IMR-90 (cell line): ENCODE measurements at regions not wholly inside any gene's neighbourhood (a gene's known extent, or its start where the extent isn't known, plus 50 kb on each side); places are given as distances from the start of the nearest gene placed in this dataset.

Source experiments
- CEBPB ChIP-seq: IDR thresholded peaks from 2 replicates; pipeline ENCODE4 v1.6.1; 2012; ENCODE audit warnings: low read depth, low read length, improper control_type of control experiment
- CHD1 ChIP-seq: IDR thresholded peaks from 2 replicates; pipeline ENCODE4 v1.6.1; 2012; ENCODE audit warnings: low read depth, low read length, improper control_type of control experiment
- CTCF ChIP-seq: conservative IDR thresholded peaks from 2 replicates; pipeline ENCODE4 v1.5.1; 2012; ENCODE audit warnings: mild to moderate bottlenecking, low read depth, low read length, improper control_type of control experiment
- ELK1 ChIP-seq: fragments of 150-350 bp; IDR thresholded peaks from 2 replicates; pipeline ENCODE4 v1.6.1; 2016; ENCODE audit warnings: low read depth, mild to moderate bottlenecking, low read length, moderate library complexity, borderline replicate concordance
- MAFK ChIP-seq: IDR thresholded peaks from 2 replicates; pipeline ENCODE4 v1.6.1; 2012; ENCODE audit warnings: low read depth, low read length, improper control_type of control experiment
- MAZ ChIP-seq: IDR thresholded peaks from 2 replicates; pipeline ENCODE4 v1.6.1; 2012; ENCODE audit warnings: low read depth, mild to moderate bottlenecking, low read length, improper control_type of control experiment, moderate library complexity, borderline replicate concordance
- MXI1 ChIP-seq: IDR thresholded peaks from 2 replicates; pipeline ENCODE4 v1.6.1; 2012; ENCODE audit warnings: low read depth, mild to moderate bottlenecking, low read length, moderate library complexity, borderline replicate concordance
- POLR2A ChIP-seq: IDR thresholded peaks from 2 replicates; pipeline ENCODE4 v1.6.1; 2012; ENCODE audit warnings: mild to moderate bottlenecking, low read depth, low read length
- RAD21 ChIP-seq: IDR thresholded peaks from 2 replicates; pipeline ENCODE4 v1.6.1; 2012; ENCODE audit warnings: low read length, improper control_type of control experiment
- RFX5 ChIP-seq: IDR thresholded peaks from 2 replicates; pipeline ENCODE4 v1.8.0; 2012; ENCODE audit warnings: low read depth, mild to moderate bottlenecking, low read length, moderate library complexity

- TF ChIP-seq CTCF: no peak
- TF ChIP-seq POLR2A: no peak
- TF ChIP-seq RAD21: no peak
- TF ChIP-seq MXI1: no peak
- no peak for TF ChIP-seq MAZ
- TF ChIP-seq RFX5: no peak
- no peak for TF ChIP-seq MAFK
- no peak for TF ChIP-seq CEBPB
- no peak for TF ChIP-seq CHD1
- TF ChIP-seq ELK1: no peak
These were observed 532.3 kb upstream of the ZNF608 start for GRCh38 chr5:125278711-125279110.
